ENCODE measurements at regions not wholly inside any gene's neighbourhood (a gene's known extent, or its start where the extent isn't known, plus 50 kb on each side); places are given as distances from the start of the nearest gene placed in this dataset.

GRCh38 chr15:91516866-91517265 lies 336.6 kb upstream of the SLCO3A1 start (continued):
- TF ChIP-seq MAX (IDR thresholded peaks at IDR 0.05; ENCODE audit: low read depth) (no peak), POLR2AphosphoS5 (IDR thresholded peaks at IDR 0.05; ENCODE audit: low read depth, low read length) (no peak), GABPA (IDR thresholded peaks at IDR 0.05; ENCODE audit: low read depth) (no peak), NFIC (IDR thresholded peaks at IDR 0.05; ENCODE audit: borderline replicate concordance) (no peak), NRF1 (IDR thresholded peaks at IDR 0.05; ENCODE audit: low read depth, low read length) (no peak)

DNA sequence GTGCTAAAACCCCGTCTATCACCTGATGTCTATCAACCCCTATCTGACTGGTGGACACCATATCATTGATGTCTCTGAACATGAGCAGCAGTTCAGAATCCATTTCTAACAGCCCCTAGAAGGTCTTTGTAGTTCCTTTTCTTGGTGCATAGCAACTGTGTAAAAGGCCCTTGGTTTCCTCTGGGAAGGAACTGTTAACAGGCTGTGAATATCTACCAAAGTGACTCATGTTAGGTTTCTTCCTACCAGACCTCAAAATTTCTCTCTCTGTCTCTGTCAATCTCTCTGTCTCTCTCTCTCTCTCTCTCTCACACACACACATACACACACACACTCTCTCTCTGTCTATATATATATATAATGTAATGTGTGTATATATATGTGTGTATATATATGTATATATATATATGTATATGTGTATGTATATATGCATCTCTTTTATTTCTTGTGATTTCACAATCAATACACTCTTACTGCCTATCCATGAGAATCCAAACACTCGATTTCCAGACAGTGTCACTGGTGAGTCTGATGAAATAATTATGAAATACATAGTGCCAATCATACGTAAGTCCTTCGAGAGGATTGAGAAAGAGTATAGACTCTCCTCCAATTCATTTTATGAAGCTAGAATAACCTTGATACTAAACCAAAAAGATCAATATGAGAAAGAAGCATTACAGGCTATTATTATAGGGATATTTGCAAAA lies 335.9 kb upstream of the SLCO3A1 start:
- POLR2A ChIA-PET: no interaction called here
- TF ChIP-seq GATA2 (CRISPR knock-in tag; IDR thresholded peaks at IDR 0.05): no peak
- no peak for TF ChIP-seq NRF1 (IDR thresholded peaks at IDR 0.05; ENCODE audit: low read depth, low read length)
- TF ChIP-seq MEF2A (IDR thresholded peaks at IDR 0.05; ENCODE audit: borderline replicate concordance, low read depth): no peak
- no peak for TF ChIP-seq MXI1 (IDR thresholded peaks at IDR 0.05; ENCODE audit: low read depth, low read length)
- TF ChIP-seq NFIC (IDR thresholded peaks at IDR 0.05; ENCODE audit: borderline replicate concordance): no peak
- TF ChIP-seq, protein P1, sequence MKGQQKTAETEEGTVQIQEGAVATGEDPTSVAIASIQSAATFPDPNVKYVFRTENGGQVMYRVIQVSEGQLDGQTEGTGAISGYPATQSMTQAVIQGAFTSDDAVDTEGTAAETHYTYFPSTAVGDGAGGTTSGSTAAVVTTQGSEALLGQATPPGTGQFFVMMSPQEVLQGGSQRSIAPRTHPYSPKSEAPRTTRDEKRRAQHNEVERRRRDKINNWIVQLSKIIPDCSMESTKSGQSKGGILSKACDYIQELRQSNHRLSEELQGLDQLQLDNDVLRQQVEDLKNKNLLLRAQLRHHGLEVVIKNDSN (IDR thresholded peaks at IDR 0.05; ENCODE audit: borderline replicate concordance, low read depth): no peak
- no peak for TF ChIP-seq JUND (IDR thresholded peaks at IDR 0.05)
- no peak for TF ChIP-seq SIN3A (IDR thresholded peaks at IDR 0.05; ENCODE audit: borderline replicate concordance, low read depth, low read length)
- no peak for TF ChIP-seq RCOR1 (IDR thresholded peaks at IDR 0.05; ENCODE audit: low read length)
- TF ChIP-seq FOXJ3 (CRISPR knock-in tag; IDR thresholded peaks at IDR 0.05): no peak
- no peak for TF ChIP-seq POLR2AphosphoS5 (IDR thresholded peaks at IDR 0.05; ENCODE audit: low read depth, low read length)
- TF ChIP-seq TCF12 (IDR thresholded peaks at IDR 0.05): no peak
- TF ChIP-seq, protein P2, sequence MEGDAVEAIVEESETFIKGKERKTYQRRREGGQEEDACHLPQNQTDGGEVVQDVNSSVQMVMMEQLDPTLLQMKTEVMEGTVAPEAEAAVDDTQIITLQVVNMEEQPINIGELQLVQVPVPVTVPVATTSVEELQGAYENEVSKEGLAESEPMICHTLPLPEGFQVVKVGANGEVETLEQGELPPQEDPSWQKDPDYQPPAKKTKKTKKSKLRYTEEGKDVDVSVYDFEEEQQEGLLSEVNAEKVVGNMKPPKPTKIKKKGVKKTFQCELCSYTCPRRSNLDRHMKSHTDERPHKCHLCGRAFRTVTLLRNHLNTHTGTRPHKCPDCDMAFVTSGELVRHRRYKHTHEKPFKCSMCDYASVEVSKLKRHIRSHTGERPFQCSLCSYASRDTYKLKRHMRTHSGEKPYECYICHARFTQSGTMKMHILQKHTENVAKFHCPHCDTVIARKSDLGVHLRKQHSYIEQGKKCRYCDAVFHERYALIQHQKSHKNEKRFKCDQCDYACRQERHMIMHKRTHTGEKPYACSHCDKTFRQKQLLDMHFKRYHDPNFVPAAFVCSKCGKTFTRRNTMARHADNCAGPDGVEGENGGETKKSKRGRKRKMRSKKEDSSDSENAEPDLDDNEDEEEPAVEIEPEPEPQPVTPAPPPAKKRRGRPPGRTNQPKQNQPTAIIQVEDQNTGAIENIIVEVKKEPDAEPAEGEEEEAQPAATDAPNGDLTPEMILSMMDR (IDR thresholded peaks at IDR 0.05): no peak
- TF ChIP-seq, protein P3, sequence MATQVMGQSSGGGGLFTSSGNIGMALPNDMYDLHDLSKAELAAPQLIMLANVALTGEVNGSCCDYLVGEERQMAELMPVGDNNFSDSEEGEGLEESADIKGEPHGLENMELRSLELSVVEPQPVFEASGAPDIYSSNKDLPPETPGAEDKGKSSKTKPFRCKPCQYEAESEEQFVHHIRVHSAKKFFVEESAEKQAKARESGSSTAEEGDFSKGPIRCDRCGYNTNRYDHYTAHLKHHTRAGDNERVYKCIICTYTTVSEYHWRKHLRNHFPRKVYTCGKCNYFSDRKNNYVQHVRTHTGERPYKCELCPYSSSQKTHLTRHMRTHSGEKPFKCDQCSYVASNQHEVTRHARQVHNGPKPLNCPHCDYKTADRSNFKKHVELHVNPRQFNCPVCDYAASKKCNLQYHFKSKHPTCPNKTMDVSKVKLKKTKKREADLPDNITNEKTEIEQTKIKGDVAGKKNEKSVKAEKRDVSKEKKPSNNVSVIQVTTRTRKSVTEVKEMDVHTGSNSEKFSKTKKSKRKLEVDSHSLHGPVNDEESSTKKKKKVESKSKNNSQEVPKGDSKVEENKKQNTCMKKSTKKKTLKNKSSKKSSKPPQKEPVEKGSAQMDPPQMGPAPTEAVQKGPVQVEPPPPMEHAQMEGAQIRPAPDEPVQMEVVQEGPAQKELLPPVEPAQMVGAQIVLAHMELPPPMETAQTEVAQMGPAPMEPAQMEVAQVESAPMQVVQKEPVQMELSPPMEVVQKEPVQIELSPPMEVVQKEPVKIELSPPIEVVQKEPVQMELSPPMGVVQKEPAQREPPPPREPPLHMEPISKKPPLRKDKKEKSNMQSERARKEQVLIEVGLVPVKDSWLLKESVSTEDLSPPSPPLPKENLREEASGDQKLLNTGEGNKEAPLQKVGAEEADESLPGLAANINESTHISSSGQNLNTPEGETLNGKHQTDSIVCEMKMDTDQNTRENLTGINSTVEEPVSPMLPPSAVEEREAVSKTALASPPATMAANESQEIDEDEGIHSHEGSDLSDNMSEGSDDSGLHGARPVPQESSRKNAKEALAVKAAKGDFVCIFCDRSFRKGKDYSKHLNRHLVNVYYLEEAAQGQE (IDR thresholded peaks at IDR 0.05; ENCODE audit: low read depth, low read length): no peak
- TF ChIP-seq GABPA (IDR thresholded peaks at IDR 0.05; ENCODE audit: low read depth): no peak
- TF ChIP-seq SMC3 (IDR thresholded peaks at IDR 0.05; ENCODE audit: low read depth, low read length): no peak
- no peak for TF ChIP-seq MAX (IDR thresholded peaks at IDR 0.05; ENCODE audit: low read depth)
- H2AFZ ChIP-seq (ENCODE audit: low read depth): no peak overlapping the region

More for the DNA sequence above, 335.9 kb upstream of the SLCO3A1 start:
- 88% methylated on average over 4 of the region's 4 CpGs for WGBS (ENCODE audit: low lambda C conversion rate)
- H3K36me3 ChIP-seq (replicated peaks in 1 of 2; ENCODE audit: control insufficient read depth in 1 of 2, insufficient read depth in 2 of 2, low read length in 1 of 2): no peaks in the 10 kb centered on the region
- no peaks in the 10 kb centered on the region for H3K9me3 ChIP-seq
- peaks cover 22% of the 10 kb centered on the region for H3F3A ChIP-seq (replicated peaks; ENCODE audit: insufficient read depth)
- H3K79me2 ChIP-seq (ENCODE audit: insufficient read depth): no peaks in the 10 kb centered on the region
- H3K4me1 ChIP-seq (ENCODE audit: control insufficient read depth in 1 of 2, insufficient read depth in 2 of 2, low read depth in 1 of 2, low read length in 1 of 2): peaks cover 0 to 27% of the 10 kb centered on the region in 2 experiments; a peak in 2 of 4 replicates
- no peak overlapping the region for H3K4me3 ChIP-seq (ENCODE audit: low read depth in 2 of 2, low read length in 1 of 2)
- no peaks in the 10 kb centered on the region for H4K20me1 ChIP-seq (ENCODE audit: insufficient read depth)
- H3K4me2 ChIP-seq: no peak overlapping the region
- CTCF ChIA-PET: interaction anchor here (1.1 to 1.7 kb wide), 2 partner anchors 214 to 246 kb away, joined by 3 read pairs; no protein-coding TSS in a partner anchor
- no peak overlapping the region for H3K9ac ChIP-seq
- H3K27ac ChIP-seq (ENCODE audit: low read depth in 2 of 2, low read length in 1 of 2): no peak overlapping the region
- no peaks in the 10 kb centered on the region for H3K27me3 ChIP-seq (ENCODE audit: insufficient read depth)
- no peaks in the 10 kb centered on the region for H3K9me2 ChIP-seq
- no peak for DNase-seq
